ENCODE measurements at regions not wholly inside any gene's neighbourhood (a gene's known extent, or its start where the extent isn't known, plus 50 kb on each side); places are given as distances from the start of the nearest gene placed in this dataset.
"Not testable (repeated sequence)": the region's sequence is repeated elsewhere in the genome, so short reads cannot be mapped to it uniquely, and the experiment has no call there.

DNA sequence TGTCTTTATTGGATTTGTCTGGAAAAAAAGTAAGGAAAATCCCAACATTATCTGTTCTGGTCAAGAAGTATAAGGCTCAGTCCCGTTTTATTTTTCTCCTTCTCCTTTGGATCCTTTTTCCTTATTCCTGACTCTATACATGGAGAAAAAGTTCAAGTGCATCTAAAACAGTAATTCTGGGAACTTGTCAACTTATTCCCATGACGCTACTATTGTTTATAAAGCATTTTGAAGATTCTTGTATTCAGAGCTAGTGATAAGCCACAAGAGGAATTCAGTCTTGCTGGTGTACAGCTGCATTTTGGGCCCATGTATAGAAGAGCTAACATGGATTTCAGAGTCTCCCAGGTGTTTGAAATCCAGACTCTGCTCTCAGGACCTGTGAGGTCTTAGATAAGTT, 5278.1 kb upstream of the TPTE start:
- peaks cover 64% of the 10 kb centered on the region for H3K9me3 Mint-ChIP-seq
- H3K4me3 Mint-ChIP-seq; intact Hi-C loops (cut with micrococcal nuclease); H3K4me1 Mint-ChIP-seq (ENCODE audit: low read depth); H3K27ac Mint-ChIP-seq; H3K27me3 Mint-ChIP-seq; H3K36me3 Mint-ChIP-seq (ENCODE audit: low read depth): not testable (repeated sequence)

DNA sequence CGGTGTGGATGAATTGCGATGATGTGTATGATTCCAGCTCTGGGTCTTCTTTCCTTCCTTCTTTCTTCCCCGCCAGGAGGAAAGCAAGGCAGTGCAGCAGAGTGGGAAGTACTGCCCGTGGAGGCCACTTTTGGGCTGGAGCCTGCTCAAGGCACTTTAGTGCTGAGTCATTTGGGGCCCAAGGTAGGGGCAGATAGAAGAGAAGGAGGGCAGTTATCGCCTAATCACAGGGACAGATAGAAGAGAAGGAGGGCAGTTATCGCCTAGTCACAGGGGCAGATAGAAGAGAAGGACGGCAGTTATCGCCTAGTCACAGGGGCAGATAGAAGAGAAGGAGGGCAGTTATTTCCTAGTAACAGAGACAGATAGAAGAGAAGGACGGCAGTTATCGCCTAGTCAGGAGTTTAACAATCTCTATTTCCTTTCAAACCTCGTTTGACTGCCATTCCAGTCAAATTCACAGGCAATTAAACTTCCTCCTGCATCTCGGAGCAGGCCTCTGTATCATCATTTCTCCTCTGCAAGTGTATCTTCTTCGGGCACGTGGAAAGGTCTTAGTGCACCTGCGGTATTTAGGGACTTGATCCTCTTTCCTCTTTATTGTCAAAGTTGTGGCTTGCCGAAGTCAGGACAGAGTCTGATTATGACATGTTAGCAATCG, 5277.5 kb upstream of the TPTE start:
- H3K9me3 Mint-ChIP-seq: peaks cover 67% of the 10 kb centered on the region
- H3K27ac Mint-ChIP-seq; H3K27me3 Mint-ChIP-seq; H3K4me3 Mint-ChIP-seq; intact Hi-C loops (cut with micrococcal nuclease); H3K36me3 Mint-ChIP-seq (ENCODE audit: low read depth); H3K4me1 Mint-ChIP-seq (ENCODE audit: low read depth): not testable (repeated sequence)

DNA sequence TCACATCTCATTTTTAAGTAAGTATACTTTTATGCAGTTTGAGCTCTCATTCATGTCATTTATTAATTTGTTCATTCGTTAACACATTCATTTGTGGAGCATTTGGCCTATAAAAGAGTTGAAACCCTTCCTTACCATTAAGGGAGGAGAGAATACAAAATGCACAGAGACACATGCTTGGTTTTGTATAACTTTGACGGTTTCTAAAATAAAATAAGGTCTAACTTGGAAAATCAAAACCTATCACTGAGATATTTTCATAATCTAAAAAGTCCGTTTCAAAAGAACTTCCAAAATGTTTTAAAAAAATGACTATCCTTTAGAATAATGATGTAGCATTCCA, 5277.0 kb upstream of the TPTE start:
- H3K27ac Mint-ChIP-seq; H3K4me1 Mint-ChIP-seq (ENCODE audit: low read depth); H3K27me3 Mint-ChIP-seq; H3K4me3 Mint-ChIP-seq; intact Hi-C loops (cut with micrococcal nuclease); H3K36me3 Mint-ChIP-seq (ENCODE audit: low read depth): not testable (repeated sequence)
- peaks cover 66% of the 10 kb centered on the region for H3K9me3 Mint-ChIP-seq

DNA sequence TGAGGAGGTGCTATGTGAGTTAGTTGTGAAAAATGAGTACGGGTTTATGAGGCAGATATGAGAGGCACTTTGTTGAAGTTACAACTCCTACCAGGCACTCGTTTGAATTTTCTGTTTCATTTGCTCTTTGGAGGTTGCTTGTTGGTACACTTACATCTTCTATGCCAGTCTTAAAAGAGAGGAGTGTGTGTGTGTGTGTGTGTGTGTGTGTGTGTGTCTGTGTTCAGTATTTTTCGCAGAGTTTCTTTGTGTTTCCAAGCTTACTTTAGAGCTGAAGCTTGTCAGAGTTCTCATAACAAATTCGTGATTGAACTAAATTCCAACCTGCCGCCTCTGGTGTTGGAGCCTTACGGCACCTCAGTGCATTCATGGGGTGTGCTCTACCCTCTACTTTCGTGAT, 5276.4 kb upstream of the TPTE start:
- H3K36me3 Mint-ChIP-seq (ENCODE audit: low read depth); intact Hi-C loops (cut with micrococcal nuclease); H3K4me3 Mint-ChIP-seq; H3K4me1 Mint-ChIP-seq (ENCODE audit: low read depth); H3K27me3 Mint-ChIP-seq; H3K27ac Mint-ChIP-seq: not testable (repeated sequence)
- H3K9me3 Mint-ChIP-seq: peaks cover 63% of the 10 kb centered on the region

DNA sequence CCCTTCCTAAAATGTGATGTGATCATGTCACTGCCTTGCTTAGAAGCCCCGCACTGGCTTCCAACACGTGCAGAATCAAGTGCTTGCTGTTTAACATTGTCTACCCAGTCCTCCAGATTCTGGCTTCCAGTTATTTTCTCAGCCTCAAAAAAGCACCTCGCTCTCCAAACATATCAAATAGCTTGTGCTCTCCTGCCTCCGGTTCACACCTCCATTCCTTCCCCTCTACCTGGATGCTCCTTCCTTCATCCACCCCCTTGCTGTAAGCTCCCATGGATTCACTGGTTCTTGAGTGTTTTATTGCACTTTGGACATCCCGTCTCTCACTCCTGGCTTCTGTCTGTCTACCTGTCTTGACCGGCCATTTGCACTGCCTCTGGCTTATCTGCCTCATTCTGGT, 5275.0 kb upstream of the TPTE start:
- H3K36me3 Mint-ChIP-seq (ENCODE audit: low read depth); H3K4me1 Mint-ChIP-seq (ENCODE audit: low read depth); H3K27me3 Mint-ChIP-seq; H3K4me3 Mint-ChIP-seq; intact Hi-C loops (cut with micrococcal nuclease); H3K27ac Mint-ChIP-seq: not testable (repeated sequence)
- peaks cover 64% of the 10 kb centered on the region for H3K9me3 Mint-ChIP-seq

DNA sequence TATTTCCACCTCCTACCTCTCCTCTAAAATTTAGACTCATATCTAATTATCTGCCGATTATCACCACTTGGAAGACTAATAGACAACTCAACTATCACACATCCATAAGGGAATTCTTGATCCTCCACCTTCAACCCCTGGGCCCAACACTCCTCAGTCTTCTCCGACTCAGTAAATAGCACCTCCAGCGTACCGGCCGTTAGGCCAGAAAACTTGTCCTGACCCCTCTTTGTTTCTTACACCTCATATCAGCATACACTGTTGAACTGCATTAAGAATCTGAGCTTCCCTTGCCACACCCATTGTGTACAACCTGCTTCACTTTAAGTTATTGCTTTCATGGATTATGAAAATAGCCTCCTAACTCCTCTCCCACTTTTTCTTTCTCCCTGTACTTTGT, 5274.0 kb upstream of the TPTE start:
- H3K4me3 Mint-ChIP-seq; H3K27ac Mint-ChIP-seq; H3K4me1 Mint-ChIP-seq (ENCODE audit: low read depth); H3K36me3 Mint-ChIP-seq (ENCODE audit: low read depth); intact Hi-C loops (cut with micrococcal nuclease); H3K27me3 Mint-ChIP-seq: not testable (repeated sequence)
- peaks cover 74% of the 10 kb centered on the region for H3K9me3 Mint-ChIP-seq

DNA sequence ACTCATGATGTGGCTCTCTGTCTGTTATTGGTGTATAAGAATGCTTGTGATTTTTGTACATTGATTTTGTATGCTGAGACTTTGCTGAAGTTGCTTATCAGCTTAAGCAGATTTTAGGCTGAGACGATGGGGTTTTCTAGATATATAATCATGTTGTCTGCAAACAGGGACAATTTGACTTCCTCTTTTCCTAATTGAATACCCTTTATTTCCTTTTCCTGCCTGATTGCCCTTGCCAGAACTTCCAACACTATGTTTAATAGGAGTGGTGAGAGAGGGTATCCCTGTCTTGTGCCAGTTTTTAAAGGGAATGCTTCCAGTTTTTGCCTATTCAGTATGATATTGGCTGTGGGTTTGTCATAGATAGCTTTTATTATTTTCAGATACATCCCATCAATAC, 5271.3 kb upstream of the TPTE start:
- H3K27me3 Mint-ChIP-seq; H3K36me3 Mint-ChIP-seq (ENCODE audit: low read depth); intact Hi-C loops (cut with micrococcal nuclease); H3K27ac Mint-ChIP-seq; H3K4me3 Mint-ChIP-seq; H3K4me1 Mint-ChIP-seq (ENCODE audit: low read depth): not testable (repeated sequence)
- H3K9me3 Mint-ChIP-seq: peaks cover 69% of the 10 kb centered on the region

DNA sequence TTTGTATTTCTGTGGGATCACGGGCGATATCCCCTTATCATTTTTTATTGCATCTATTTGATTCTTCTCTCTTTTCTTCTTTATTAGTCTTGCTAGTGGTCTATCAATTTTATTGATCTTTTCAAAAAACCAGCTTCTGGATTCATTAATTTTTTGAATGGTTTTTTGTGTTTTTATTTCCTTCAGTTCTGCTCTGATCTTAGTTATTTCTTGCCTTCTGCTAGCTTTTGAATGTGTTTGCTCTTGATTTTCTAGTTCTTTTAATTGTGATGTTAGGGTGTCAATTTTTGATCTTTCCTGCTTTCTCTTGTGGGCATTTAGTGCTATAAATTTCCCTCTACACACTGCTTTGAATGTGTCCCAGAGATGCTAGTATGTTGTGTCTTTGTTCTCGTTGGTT, 5270.2 kb upstream of the TPTE start:
- H3K27me3 Mint-ChIP-seq; H3K27ac Mint-ChIP-seq; intact Hi-C loops (cut with micrococcal nuclease); H3K4me3 Mint-ChIP-seq; H3K36me3 Mint-ChIP-seq (ENCODE audit: low read depth); H3K4me1 Mint-ChIP-seq (ENCODE audit: low read depth): not testable (repeated sequence)
- peaks cover 61% of the 10 kb centered on the region for H3K9me3 Mint-ChIP-seq

DNA sequence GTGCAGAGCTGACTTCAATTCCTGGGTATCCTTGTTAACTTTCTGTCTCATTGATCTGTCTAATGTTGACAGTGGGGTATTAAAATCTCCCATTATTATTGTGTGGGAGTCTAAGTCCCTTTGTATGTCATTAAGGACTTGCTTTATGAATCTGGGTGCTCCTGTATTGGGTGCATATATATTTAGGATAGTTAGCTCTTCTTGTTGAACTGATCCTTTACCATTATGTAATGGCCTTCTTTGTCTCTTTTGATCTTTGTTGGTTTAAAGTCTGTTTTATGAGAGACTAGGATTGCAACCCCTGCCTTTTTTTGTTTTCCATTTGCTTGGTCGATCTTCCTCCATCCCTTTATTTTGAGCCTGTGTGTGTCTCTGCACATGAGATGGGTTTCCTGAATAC, 5269.5 kb upstream of the TPTE start:
- H3K4me1 Mint-ChIP-seq (ENCODE audit: low read depth); H3K27me3 Mint-ChIP-seq; H3K36me3 Mint-ChIP-seq (ENCODE audit: low read depth); H3K4me3 Mint-ChIP-seq; intact Hi-C loops (cut with micrococcal nuclease); H3K27ac Mint-ChIP-seq: not testable (repeated sequence)
- peaks cover 54% of the 10 kb centered on the region for H3K9me3 Mint-ChIP-seq
